Hippocampal formation (tissue), 2 donors: ENCODE measurements at regions not wholly inside any gene's neighbourhood (a gene's known extent, or its start where the extent isn't known, plus 50 kb on each side); places are given as distances from the start of the nearest gene placed in this dataset.

Source experiments
- DNase-seq, 2 donors: peaks; one replicate each; lab custom pipeline; 2025; lab: John Stamatoyannopoulos, UW

GRCh38 chr2:63780518-63781155, 61.1 kb upstream of the UGP2 start:
- peak in 1 of 2 donors; percentile 46 for DNase-seq

- no peak for DNase-seq
These were observed 57.2 kb upstream of the UGP2 start for GRCh38 chr2:63784461-63784860.

- no peak for DNase-seq
These were observed 56.6 kb upstream of the UGP2 start for GRCh38 chr2:63785096-63785495.

- DNase-seq, result no peak
These were observed 55.2 kb upstream of the UGP2 start for GRCh38 chr2:63786471-63786870.

GRCh38 chr2:63788071-63788470, 53.6 kb upstream of the UGP2 start:
- DNase-seq, result peak in 1 of 2 donors; percentile 33

GRCh38 chr2:63789338-63790020, 52.2 kb upstream of the UGP2 start:
- no peak for DNase-seq

GRCh38 chr2:63790491-63790890, 51.2 kb upstream of the UGP2 start:
- DNase-seq, result no peak

- no peak for DNase-seq
These were observed 50.8 kb upstream of the UGP2 start for GRCh38 chr2:63790906-63791305.

- DNase-seq, result no peak
These were observed 50.3 kb upstream of the UGP2 start for GRCh38 chr2:63791387-63791786.
